H4 (cell line): ENCODE measurements at regions not wholly inside any gene's neighbourhood (a gene's known extent, or its start where the extent isn't known, plus 50 kb on each side); places are given as distances from the start of the nearest gene placed in this dataset.
"Not testable (repeated sequence)": the region's sequence is repeated elsewhere in the genome, so short reads cannot be mapped to it uniquely, and the experiment has no call there.

Experiments
- DNase-seq: peaks from one replicate; pipeline ENCODE4 v3.0.0-alpha.2; 2015; ENCODE audit warnings: low spot score

DNA sequence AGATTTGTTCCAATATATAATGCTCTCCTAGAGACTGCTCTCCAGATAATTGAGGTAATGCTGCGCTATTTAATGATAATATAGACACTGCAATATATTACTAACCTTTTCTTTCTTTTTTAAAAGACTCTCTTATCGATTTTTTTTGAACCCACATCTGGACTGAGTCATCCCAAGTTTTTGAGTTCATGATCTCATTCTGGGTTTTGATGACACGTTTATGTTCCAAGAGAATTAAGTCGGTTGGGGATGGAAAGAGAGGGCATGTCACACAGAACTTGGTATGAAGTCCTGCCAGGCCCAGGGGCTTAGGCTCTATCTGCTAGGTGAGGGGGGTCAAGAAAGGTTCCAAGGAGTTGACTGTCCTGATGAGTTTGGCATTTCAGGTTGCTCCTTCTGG lies 431.1 kb downstream of the MFSD1 start:
- DNase-seq: no peak

DNA sequence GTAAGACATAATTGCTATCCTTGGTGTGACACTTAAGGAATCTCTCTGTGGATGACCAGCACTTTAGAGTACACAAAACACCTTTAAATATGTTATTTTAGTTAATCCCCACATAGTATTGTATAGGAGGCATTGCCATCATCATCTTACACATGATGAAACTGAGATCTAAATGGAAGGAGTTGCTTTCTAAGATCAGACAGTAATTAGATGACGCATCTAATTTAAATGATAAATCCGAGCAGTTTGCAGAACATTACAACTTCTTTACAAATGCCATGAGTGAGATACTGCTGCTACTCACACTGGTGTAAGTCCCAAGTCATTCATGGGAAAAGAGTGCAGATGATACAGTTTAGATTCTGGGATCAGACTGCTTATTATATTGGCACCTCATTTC lies 431.9 kb downstream of the MFSD1 start:
- DNase-seq: no peak

DNA sequence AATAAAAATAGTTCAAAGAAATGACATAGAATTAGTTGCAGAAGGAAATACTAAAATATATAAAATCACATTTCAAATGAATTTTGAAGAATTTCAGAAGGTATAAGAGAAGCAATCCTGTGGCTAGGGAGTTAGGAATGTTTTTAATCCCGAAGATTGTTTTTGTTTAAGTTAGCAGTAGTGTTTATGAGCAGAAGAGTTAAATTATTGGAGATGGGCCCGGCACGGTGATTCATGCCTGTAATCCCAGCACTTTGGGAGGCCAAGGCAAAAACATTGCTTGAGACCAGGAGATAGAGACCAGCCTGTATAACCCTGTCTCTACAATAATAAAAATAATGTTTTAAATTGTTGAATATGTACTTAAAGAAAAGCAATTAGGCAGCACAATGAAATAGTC lies 432.5 kb downstream of the MFSD1 start:
- DNase-seq: peak; percentile 47

GRCh38 chr3:159236321-159236720 lies 434.5 kb downstream of the MFSD1 start:
- no peak for DNase-seq

- DNase-seq: no peak
Measured at GRCh38 chr3:159237226-159237625, 435.4 kb downstream of the MFSD1 start.

DNA sequence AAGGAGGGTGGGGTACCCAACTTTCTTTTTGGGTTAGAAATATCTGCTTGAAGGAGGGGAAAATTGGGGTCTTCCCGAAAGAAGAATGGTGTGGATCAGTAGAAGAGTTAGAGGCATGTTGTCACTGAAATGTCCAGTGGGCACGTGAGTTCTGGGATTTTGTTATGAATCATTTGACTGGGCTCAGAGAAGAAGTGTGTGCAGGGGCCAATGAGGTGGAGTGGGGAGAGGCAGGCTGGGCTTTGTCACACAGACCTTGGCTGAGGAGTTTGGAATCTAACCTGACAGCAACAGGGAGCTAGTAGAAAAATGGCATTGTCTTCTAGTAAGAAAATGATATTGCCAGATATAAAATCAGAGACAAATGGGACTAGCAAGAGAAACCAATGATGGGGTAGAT lies 436.8 kb downstream of the MFSD1 start:
- no peak for DNase-seq

GRCh38 chr3:159239059-159239458 lies 437.2 kb downstream of the MFSD1 start:
- no peak for DNase-seq

DNA sequence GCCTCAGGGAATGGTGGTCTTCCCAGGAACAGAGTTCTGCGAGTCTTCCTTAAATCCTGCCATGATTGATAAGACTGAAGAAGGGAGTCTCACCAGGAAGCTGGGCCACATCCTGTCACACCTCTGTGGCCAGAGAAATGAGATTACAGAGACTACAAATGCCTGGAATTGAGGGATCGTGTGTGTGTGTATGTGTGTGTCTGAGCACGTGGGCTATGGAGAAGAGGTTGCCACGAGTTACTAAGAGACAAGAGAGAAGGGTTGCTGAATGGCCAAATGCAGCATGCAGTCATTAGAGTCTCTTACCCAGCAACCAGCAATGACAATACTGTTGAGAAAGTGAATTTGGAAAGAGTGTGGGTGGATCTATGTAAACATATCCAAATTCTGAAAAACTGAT lies 443.1 kb downstream of the MFSD1 start:
- DNase-seq: no peak

GRCh38 chr3:159245871-159246270 lies 444.0 kb downstream of the MFSD1 start:
- no peak for DNase-seq

- no peak for DNase-seq
Measured at GRCh38 chr3:159246385-159246784, 444.5 kb downstream of the MFSD1 start.

GRCh38 chr3:159249472-159250174 lies 447.8 kb downstream of the MFSD1 start:
- DNase-seq: no peak

DNA sequence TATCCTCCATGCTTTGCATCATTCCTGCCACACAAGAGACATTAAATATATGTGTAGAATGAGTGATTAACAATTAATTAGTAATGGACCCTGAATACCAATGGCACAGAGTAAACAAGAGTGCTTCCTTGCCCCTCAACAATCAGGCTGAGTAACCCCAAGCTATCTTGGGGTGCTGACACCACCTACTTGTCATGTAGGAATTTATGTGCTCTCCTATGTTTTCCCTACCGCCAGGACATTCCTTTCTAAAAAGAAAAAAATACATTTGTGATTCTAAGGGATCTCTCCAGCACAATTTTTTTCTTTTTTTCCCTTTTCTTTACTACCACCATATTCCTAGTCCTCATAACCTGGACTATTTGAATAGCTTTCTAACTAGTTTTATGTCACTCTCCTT lies 449.1 kb downstream of the MFSD1 start:
- DNase-seq: no peak

GRCh38 chr3:159252274-159252673 lies 450.4 kb downstream of the MFSD1 start:
- DNase-seq: no peak

- peak; percentile 63 for DNase-seq
Measured at GRCh38 chr3:159252772-159253384, 451.0 kb downstream of the MFSD1 start.

DNA sequence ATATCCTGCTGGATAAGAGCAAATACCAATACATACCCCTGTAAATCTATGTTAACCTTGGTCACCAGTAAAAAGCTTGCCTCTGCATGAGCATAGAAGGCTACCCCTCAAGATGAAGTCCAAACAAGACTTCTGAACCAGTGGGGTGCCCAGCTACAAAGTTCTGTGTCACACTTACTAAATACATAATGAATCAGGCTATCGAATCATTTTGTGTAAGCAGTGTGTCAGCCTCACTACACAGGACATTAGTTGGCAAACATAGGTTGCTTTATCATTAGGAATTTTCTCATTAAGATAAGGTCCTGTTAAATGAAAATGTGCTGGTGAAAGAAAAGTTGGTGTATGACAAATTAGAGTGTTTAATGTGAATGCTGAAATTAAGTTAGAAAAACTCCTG lies 452.0 kb downstream of the MFSD1 start:
- no peak for DNase-seq

DNA sequence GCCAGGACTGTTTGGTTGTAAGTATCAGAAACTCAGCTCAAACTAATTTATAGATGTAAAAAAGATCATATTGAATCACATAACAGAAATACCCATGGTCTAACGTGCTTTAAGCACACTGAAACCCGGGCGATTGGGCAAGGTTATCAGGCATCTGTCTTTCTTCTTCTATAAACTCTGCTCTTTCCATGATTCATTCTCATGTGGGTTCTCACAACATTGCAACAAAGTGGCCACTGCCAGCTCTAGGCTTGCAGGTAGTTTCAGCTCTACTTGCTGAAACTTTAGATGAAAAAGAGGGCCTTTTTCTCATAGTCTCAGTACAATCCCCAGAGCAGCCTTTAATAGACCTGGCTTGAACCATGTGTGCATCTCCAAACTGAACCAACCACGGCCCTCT lies 456.1 kb downstream of the MFSD1 start:
- no peak for DNase-seq

DNA sequence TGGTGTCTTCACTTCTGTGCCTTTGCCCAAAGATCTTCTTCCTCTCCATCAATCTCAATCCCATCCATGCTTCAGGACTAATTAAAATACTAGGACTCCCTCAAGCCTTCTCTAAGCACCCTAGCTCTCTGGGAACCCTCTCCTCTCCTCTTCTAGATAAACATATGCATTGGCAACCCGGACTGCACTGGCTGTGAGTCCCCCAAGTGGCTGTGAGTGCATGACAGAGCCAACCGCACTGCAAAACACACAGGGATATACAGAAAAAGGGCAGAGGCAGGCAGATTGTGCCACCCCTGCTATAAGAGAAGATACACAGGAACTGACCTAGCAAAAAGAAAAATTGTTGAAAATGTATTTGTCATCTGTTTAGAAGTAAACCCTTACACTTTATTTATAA lies 457.1 kb downstream of the MFSD1 start:
- no peak for DNase-seq

DNA sequence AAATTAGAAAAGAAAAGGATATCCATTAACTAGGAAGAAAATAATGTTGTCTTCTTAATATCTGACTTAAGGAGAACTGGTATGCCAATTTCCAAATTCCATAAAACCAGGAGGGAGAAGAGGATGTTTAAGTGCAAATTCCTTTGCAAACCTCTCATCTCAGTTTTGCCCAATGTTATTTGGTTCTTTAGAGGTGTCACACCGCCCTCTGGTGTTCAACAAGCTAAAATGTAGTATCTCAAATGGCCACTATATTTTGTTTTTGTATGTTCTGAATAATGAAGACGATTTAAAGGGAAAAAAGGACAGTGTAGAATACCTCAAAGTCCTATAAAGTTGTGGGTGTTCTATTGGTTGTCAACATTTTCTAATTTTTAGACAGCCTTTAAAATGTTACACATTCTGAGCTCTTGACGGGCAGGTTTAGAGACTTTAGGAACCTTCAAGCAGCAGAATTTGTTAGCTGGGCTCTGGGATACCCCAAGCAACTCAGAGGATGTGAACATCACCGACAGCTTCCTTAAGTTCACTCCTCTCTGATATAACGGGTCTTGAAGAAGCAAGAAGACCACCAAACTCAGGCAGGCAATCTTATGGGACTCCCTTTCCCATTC lies 458.3 kb downstream of the MFSD1 start:
- peak; percentile 74 for DNase-seq

DNA sequence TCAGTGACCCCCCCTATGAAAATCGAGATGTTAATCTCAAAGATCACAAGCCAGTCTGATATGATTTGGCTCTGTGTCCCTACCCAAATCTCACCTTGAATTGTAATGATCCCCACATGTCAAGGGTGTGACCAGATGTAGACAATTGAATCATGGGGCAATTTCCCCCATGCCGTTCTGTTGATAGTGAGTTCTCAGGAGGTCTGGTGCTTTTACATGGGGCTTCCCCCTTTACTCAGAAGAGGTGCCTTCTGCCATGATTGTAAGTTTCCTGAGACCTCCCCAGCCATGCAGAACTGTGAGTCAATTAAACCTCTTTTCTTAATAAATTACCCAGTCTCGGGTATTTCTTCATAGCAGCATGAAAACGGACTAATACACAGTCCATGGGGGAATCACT lies 459.5 kb downstream of the MFSD1 start:
- not testable (repeated sequence) for DNase-seq

DNA sequence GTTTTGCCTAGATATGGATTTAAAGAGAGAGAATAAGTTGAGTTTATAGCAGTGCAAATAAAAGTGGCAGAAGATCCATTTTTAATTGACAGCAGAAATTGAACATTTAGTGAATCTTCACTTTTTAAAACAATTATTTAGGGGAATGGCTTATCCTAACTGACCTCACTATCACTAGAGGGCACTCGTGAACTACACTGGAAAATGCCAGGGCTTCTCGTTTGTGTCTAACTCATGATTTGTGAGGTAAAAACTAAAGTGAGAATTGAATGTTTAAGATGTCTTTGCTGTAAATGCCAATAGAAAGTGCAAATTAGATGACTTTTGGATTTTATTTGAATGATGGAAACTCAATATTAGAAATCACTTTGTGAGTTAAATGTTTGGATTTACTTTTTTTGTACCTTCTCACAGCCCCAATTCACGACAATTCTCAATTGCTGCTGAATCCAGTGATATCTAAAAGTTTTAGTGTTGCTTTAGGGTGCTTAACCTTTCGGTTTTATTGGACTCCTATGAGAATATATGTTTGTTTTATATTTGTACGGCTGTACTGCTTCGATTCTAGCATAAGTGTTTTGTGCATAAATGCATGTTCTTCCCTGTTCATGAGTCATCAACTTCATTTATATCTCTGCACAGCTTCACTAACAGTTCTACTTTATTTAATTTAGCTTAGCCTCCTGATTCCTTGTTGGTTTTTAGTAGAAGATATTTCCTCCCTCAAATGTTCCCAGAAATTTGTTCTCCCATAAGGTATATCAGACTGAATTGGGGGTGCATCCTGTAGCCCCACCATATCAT lies 462.1 kb downstream of the MFSD1 start:
- DNase-seq: peak; percentile 49

DNA sequence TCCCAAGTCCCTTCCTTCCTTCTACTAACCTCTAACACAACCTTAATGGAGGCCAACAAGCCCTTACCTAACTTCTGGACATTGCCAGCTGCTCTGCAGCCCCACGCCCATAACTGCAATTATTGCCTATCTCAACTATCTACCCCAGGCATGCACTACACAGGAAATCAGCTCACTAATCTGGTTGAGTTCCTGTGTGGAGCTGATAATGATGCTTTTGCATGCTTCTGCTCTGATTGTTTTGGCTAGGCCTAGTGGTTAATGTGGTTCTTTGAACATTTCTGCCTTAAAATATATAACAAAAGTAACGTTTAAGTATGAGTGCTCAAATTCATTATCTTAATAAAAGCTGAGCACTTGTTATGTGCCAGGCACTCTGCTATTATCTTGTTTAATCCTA lies 463.9 kb downstream of the MFSD1 start:
- DNase-seq: no peak

DNA sequence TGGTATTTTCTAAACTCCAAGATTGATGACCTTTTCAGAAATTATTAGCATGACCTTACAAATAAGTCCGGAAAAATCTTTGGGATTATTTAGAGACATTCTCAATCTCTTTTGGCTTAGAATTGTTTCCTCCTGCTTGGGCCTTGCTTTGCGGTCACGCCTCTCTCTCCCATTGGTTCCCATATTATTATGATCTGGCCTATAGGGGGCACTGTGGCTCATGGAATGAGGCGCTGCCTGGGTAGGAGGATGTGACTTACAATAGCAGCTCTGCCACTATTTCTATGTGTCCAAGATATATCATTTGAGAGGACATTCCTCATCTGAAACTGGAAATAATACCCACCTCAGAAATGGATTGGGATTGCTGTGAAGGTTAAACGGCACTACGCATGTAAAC lies 464.9 kb downstream of the MFSD1 start:
- DNase-seq: peak; percentile 68
